HEK293T (cell line): ENCODE measurements at regions not wholly inside any gene's neighbourhood (a gene's known extent, or its start where the extent isn't known, plus 50 kb on each side); places are given as distances from the start of the nearest gene placed in this dataset.

Source experiments
- BHLHE40 ChIP-seq: fragments of 450-650 bp; IDR thresholded peaks from 2 replicates; pipeline ENCODE4 v1.6.1; 2016; ENCODE audit warnings: mild to moderate bottlenecking, moderate library complexity, borderline replicate concordance
- FOXA1 ChIP-seq: fragments of 450-650 bp; IDR thresholded peaks from 2 replicates; pipeline ENCODE4 v1.6.1; 2016; ENCODE audit warnings: mild to moderate bottlenecking
- HDGF ChIP-seq: fragments of 450-650 bp; IDR thresholded peaks from 2 replicates; pipeline ENCODE4 v1.6.1; 2017; ENCODE audit warnings: antibody characterized with exemption, borderline replicate concordance
- NFRKB ChIP-seq: fragments of 450-650 bp; IDR thresholded peaks from 2 replicates; pipeline ENCODE4 v1.6.1; 2016; ENCODE audit warnings: mild to moderate bottlenecking, moderate library complexity
- SP1 ChIP-seq: fragments of 450-650 bp; IDR thresholded peaks from 2 replicates; pipeline ENCODE4 v1.6.1; 2017
- SUZ12 ChIP-seq: fragments of 450-650 bp; IDR thresholded peaks from 2 replicates; pipeline ENCODE4 v1.6.1; 2016; ENCODE audit warnings: mild to moderate bottlenecking
- TF ChIP-seq, protein P1 (sequence below): fragments of 450-650 bp; IDR thresholded peaks from 2 replicates; pipeline ENCODE4 v1.6.1; 2016

DNA sequence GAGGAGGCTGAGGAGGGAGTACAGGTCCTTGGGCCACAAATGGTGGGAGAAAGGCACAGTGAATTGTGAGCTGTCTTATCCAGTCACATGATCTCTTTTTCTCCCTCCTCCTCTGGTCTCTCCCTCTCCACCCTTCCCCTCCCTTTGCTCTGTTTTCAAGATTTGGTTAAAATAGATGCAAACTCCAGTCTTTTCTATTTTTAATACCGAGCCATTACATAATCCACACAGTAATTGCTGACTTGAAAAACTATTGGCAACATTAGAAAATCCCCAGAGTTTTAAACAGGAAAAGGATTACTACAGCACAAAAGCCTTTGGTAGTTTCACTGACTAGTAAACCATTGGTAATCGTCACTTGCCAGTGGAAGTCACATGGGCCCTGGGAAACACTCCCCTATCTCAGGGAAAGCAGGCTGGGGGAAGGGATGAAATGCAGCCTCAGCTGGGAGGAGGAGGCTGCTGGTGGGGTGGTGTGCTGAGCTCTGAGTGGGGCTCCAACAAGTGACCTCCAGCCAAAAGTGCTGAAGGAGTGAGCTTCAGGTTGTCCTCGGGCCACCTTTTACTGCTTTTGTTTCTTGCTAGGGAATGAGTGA lies 57.4 kb upstream of the PCBP1 start:
- TF ChIP-seq BHLHE40 (no peak), SP1 (no peak), FOXA1 (no peak), NFRKB (no peak), HDGF (no peak), SUZ12 (no peak)
- TF ChIP-seq, protein P1, sequence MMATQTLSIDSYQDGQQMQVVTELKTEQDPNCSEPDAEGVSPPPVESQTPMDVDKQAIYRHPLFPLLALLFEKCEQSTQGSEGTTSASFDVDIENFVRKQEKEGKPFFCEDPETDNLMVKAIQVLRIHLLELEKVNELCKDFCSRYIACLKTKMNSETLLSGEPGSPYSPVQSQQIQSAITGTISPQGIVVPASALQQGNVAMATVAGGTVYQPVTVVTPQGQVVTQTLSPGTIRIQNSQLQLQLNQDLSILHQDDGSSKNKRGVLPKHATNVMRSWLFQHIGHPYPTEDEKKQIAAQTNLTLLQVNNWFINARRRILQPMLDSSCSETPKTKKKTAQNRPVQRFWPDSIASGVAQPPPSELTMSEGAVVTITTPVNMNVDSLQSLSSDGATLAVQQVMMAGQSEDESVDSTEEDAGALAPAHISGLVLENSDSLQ = no peak
